Heart left ventricle (tissue), 13 donors: ENCODE measurements at regions not wholly inside any gene's neighbourhood (a gene's known extent, or its start where the extent isn't known, plus 50 kb on each side); places are given as distances from the start of the nearest gene placed in this dataset.

ENCODE experiments used
- POLR2A ChIP-seq, 2 donors: fragments of 450-650 bp; IDR thresholded peaks; one replicate each; pipeline ENCODE4 v1.6.1; 2017; ENCODE audit warnings: antibody characterized with exemption in 2 of 2, mild to moderate bottlenecking in 2 of 2, moderate library complexity in 2 of 2
- TF ChIP-seq, protein P1 (sequence below), 12 donors: fragments of 200-600 bp; sonication (generic) in 4 of 12; IDR thresholded peaks; one replicate each; pipeline versions ENCODE4 v1.5.0 to v1.8.0; 2018 to 2022; ENCODE audit warnings: antibody characterized with exemption in 12 of 12, mild to moderate bottlenecking in 5 of 12
- donor health status: ischemic (EF 13 %, LVEDD 7.1; RV severe dilation, severe dysfunction).
- donor health status: DM: no; HTN: yes; CAD: no.
- donor health status: DM: no; HTN: no; CAD: no.
- donor health status: ischemic (EF 25% LVEDD 6.9; RV normal size, moderate dysfunction).
- donor health status: ischemic (EF 25% LVEDD 5.7; RV mildly dilated, moderate dysfunction).
- donor health status: ischemic (EF 35%, LVEDD 5.7; RV mildly dilated, moderate dysfunction).
- donor health status: nonischemic (EF 11% LVEDD 7.7; RV severe dilation, severe dysfunction).
- donor health status: DM: yes; HTN: yes; CAD: no.
- donor health status: PGD.
- donor health status: ischemic (EF 29% LVEDD 5.4; RV normal size, mild dysfunction).
- donor health status: nonischemic (EF 23%, LVEDD 6.1; RV moderate dilation, normal function).

- TF ChIP-seq, protein P1, sequence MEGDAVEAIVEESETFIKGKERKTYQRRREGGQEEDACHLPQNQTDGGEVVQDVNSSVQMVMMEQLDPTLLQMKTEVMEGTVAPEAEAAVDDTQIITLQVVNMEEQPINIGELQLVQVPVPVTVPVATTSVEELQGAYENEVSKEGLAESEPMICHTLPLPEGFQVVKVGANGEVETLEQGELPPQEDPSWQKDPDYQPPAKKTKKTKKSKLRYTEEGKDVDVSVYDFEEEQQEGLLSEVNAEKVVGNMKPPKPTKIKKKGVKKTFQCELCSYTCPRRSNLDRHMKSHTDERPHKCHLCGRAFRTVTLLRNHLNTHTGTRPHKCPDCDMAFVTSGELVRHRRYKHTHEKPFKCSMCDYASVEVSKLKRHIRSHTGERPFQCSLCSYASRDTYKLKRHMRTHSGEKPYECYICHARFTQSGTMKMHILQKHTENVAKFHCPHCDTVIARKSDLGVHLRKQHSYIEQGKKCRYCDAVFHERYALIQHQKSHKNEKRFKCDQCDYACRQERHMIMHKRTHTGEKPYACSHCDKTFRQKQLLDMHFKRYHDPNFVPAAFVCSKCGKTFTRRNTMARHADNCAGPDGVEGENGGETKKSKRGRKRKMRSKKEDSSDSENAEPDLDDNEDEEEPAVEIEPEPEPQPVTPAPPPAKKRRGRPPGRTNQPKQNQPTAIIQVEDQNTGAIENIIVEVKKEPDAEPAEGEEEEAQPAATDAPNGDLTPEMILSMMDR (IDR thresholded peaks at IDR 0.05): no peak
- no peak for TF ChIP-seq POLR2A (IDR thresholded peaks at IDR 0.05)
Measured at GRCh38 chr2:43005245-43005974, 213.0 kb upstream of the HAAO start.
